GM19438 (cell line): ENCODE measurements at regions not wholly inside any gene's neighbourhood (a gene's known extent, or its start where the extent isn't known, plus 50 kb on each side); places are given as distances from the start of the nearest gene placed in this dataset.
"Not testable (repeated sequence)": the region's sequence is repeated elsewhere in the genome, so short reads cannot be mapped to it uniquely, and the experiment has no call there.

Source experiments
- ATAC-seq: cut with Tn5 transposase; IDR thresholded peaks from one replicate; pipeline ENCODE4 v1.9.1; 2021; ENCODE audit warnings: low read depth; ENCODE audit not compliant: unreplicated experiment

DNA sequence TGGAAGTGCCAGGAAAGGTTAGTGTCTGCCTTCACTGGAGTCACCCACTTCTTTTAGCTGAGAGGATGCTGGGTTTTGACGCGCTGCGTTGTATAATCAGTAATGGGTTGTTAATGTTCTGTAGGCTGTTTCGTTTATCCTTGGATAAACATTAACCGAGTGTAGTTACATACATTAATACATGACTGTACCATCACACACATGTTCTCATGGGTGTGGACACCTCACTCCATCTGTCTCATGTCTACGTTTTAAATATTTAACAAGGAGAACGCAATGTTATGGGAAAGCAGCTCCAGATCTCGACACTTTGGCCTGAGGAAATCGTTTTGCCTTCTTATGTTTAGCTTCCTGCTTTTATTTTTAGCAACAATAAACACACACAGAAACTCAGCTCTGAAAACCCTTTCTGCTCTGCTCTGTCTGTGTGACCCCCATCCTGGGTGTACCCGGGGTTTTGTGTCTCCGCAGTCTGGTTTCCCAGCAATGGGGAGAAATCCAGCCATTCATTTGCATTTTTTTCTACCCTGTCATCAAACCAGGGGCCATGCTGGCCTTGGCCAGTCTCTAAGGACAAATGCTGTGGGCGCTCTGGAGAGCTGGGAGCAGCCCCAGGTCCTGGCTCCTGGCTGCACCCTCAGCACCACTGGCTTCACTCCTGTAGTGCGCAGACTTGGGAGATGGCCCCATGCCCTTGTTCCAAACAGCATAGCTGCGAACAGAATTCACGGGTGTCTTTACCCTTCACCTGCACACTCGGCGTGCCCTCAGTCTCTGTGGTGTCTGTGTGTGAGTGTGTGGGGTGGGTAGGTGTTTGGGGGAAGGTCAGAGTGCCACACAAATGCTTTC, 110.8 kb downstream of the ERMARD start:
- no peak for ATAC-seq

DNA sequence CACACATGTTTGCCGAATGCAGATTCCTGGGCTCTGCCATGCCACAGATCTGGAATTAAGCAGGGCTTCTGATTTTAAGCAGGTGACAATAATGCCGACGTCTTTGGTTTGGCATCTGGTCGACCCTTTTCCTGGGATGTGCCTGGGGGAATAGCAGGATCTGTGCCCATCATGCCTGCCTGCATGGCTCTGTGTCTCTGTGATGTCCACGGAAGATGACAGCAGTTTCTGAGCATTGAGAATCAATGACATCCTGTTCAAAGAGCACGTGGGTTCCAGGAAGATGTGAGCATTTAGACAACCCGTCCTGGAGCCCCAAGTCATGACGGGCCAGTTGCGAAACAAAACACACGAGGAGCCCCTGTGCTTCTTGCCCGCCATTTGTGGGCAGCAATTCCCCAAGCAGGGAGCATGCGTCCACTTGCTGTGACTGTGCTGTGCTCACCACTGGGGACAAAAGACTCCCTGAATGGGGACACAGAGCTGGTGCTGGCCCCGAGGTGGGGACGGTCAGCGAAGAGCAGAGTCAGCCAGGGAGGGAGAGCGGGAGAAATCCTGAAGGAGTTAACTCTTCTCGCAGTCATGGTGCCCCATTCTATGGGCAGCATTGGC, 110.1 kb downstream of the ERMARD start:
- ATAC-seq, result no peak

DNA sequence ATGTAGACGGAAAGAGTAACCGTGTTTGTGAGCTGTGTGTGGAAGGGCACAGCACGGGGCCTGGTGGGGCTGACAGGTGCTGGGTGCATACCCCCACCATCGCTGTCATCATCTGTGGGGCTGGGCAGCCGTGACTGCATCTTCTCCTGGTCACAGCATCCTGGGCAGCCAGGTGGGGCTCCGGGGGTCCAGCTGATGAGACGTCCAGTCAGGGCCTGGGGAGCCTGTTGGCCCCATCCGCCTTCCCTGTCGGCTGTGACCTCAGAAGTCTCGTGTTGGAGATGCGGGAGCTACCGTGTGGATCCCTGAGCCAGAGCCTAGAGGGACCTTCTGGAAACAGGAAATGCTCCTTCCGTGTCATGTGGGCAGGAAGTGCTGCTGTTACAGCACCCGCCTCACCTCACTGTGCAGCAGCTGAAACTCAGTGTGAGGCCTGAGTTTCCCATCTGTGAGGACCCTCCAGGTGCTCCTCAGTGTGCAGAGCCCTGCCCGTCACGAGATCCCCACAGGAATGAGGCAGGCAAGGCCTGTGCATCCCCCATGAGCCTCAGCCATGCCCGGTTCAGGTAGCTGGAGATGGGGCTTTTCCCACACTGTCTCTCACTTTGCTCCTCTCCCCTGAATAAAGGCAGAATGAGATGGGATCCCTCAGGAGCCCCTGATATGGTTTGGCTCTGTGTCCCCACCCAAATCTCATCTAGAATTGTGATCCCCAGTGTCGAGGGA, 108.7 kb downstream of the ERMARD start:
- no peak for ATAC-seq

DNA sequence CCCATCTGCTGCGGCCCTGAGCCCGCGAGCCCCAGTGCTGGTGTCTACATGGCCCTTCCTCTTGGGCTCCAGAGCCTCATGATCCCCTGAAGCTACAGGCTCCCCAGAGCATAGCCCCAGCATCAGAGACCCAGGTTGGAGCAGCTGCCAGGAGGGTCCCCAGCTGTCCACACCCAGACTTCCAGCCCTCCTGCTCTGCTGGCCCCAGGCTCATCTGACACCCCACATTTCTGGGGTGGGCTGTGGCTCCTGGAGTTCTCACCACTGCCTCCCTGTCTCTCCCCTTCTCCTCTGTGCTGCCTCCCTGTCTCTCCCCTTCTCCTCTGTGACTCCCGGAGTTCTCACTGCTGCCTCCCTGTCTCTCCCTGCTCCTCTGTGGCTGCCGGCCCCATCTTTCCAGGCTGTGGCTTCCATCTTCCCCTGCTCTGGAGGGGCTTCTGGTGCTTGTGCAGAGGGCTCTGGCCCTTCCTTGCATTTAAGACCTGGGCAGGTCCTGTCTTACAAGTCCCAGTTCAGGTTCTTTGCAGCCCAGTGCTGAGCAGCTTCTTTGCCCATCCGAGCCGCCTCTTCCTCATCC, 108.1 kb downstream of the ERMARD start:
- ATAC-seq, result no peak

DNA sequence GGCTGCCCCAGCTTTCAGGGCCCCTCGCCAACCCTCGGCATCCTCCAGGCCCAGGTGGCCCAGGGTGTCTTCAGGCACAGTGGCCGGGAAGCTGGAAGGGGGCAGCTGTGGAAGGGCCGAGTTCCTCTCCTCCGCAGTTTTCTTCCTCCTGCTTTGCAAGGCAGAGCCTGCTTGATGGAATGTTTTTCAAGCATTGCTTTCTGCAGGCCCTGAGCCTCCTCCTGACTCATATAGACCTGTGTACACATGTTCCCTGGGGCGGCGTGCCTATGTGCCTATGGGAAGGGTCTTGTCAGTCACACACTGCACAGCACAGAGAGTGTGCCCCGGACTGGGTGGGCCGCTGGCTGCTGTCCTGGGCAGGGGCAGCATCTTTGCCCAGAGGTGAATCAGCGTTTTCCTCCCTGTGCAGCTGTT, 107.5 kb downstream of the ERMARD start:
- ATAC-seq, result no peak

DNA sequence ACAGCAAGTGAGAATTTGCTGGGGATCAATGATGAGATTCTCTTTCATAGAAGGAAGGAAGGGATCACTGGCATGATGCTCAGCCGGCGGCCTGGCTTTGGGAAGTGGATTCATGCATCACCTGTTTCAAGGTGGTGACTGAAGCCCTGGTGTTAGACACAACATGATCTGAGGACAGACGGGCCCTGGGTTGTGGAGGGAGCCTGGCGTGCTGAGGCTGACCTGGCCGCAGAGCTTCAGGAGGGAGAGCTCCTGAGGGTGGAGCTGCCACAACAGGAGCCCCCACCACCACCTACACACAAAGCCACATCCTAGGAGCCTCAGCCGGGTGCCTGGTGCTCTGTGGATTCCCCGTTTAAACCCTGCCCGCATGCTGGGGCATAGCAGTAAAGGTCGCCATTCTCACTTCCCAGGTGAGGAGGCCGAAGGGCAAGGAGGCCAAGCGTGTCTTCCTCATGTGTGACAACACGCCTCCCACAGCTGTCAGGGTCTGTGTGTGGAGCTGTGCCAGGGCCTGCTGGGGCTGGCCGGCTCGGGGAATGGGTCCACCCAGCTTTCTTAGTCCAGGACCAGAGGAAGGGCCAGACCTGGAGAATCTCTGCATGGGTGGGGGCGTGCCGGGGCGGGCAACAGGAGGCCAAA, 107.0 kb downstream of the ERMARD start:
- ATAC-seq, result no peak

DNA sequence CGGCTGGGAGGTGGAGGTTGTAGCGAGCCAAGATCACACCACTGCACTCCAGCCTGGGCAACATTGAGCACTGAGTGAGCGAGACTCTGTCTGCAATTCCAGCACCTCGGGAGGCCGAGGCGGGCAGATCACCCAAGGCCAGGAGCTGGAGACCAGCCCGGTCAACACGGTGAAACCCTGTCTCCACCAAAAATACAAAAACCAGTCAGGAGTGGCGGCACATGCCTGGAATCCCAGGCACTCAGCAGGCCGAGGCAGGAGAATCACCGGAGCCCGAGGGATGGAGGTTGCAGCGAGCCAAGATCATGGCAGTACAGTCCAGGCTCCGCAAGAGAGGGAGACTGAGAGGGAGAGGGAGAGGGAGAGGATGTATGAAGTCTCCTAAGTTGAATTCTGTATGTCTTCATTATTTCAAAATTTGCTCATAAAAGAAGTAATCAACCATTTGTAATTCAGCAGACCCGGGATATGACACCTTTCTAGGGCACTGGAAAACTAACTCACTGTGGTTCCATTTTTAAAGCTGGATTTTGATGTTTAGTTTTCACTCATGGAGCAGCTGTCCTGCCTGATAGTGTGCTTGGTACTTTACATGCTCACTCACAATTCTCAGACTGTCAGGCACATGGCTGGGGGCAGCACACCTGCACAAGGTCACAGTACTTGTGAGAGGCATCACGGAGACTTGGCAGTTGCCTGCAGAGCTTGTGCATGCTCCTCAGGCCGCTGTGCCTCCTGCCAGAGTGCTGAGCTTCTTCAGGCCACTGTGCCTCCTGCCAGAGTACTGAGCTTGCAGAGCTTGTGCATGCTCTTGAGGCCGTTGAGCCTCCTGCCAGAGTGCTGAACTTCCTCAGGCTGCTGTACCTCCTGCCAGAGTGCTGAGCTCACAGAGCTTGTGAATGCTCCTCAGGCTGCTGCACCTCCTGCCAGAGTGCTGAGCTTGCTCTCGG, 106.2 kb downstream of the ERMARD start:
- no peak for ATAC-seq

DNA sequence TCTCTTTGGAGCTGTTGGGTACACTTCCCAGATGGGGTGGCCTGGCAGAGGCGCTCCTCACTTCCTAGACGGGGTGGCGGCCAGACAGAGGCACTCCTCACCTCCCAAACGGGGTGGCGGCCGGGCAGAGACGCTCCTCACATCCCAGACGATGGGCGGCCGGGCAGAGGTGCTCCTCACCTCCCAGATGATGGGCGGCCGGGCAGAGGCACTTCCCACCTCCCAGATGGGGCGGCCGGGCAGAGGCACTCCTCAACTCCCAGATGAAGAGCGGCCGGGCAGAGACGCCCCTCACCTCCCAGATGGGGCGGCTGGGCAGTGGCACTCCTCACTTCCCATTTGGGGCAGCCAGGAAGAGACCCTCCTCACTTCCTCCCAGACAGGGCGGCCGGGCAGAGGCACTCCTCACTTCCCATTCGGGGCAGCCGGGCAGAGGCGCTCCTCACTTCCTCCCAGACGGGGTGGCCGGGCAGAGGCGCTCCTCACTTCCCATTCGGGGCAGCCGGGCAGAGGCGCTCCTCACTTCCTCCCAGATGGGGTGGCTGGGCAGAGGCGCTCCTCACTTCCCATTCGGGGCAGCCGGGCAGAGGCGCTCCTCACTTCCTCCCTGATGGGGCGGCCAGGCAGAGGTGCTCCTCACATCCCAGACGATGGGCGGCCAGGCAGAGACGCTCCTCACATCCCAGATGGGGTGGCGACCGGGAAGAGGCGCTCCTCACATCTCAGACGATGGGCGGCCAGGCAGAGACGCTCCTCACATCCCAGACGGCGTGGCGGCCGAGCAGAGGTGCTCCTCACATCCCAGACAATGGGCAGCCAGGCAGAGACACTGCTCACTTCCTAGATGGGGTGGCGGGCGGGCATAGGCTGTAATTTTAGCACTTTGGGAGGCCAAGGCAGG, 105.3 kb downstream of the ERMARD start:
- not testable (repeated sequence) for ATAC-seq

DNA sequence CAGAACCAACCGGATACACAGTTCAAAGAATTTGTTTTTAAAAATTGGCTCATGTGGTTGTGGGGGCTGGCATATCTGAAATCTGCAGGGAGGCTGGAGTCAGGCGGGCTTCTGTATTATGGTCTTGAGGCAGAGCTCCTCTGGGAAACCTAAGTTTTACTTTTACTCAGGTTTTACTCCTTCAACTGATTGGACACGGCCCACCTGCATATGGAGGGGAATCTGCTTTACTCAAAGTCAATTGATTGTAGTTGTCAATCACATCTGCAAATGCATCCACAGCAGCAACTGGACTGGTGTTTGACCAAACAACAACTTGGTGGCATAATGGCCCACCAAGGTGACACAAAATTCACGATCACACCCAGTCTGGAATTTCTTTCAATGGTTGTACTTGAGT, 103.4 kb downstream of the ERMARD start:
- ATAC-seq, result no peak

DNA sequence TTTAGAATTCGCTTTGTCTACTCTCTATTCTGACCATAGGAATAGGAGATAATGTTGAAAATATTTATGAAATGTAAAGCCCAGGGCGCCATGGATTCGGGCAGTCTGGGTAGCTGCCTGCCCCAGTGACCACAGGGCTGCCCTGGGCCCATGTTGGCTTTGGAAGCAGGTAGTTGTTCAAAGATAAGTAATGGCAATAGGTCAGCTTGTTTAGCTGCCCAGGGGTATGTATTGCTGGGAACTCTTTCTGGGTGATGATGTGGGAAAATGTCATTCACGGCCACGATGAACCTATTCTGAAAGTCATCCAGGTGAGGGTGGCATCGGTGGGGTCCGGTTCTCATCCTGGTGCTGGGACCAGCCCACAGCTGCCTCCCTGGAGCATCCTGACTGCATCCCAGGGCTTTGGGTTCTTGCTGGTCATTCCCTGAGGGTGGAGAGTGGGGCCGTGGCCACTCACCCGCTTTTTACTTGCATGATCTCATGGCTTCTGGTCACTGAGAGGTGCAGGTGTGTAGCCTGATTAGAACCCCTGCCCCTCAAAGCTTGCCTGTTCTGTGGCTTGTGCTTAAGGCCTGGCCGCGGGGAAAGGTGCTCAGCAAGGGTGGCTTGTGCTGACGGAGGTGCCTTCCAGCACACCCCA, 102.8 kb downstream of the ERMARD start:
- no peak for ATAC-seq

DNA sequence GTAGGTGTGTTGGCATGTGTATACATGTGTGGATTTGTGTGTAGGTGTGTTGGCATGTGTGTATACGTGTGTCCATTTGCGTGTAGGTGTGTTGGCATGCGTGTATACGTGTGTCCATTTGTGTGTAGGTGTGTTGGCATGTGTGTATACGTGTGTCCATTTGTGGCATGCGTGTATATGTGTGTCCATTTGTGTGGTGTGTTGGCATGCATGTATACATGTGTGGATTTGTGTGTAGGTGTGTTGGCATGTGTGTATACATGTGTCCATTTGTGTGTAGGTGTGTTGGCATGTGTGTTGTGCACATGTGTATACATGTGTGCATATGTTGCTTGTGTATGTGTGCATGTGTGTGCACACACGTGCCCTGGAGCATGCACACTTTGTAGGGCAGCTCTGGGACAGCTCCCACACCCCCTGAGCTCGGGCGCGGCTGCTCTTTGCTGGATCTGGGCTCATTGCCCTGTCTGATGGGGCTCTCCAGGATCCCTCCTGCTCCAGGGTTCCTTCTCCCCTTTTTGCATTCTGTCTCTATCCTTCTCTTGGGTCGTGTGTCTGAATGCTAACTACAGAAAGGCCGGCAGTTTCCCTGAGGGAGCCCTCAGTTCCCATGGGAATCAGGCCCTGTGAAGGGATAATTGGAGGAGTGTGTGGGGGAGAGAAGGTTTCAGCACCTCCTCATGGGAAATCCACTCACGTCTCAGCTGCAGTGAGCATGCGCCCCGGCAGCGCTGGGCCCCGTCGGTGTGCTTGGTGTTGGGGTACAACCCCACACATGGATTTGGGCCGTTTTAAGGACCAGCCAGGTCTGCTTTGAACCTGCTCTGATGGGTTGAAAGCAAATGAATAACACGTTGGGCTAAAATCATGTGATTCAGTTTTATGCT, 102.0 kb downstream of the ERMARD start:
- ATAC-seq, result no peak

DNA sequence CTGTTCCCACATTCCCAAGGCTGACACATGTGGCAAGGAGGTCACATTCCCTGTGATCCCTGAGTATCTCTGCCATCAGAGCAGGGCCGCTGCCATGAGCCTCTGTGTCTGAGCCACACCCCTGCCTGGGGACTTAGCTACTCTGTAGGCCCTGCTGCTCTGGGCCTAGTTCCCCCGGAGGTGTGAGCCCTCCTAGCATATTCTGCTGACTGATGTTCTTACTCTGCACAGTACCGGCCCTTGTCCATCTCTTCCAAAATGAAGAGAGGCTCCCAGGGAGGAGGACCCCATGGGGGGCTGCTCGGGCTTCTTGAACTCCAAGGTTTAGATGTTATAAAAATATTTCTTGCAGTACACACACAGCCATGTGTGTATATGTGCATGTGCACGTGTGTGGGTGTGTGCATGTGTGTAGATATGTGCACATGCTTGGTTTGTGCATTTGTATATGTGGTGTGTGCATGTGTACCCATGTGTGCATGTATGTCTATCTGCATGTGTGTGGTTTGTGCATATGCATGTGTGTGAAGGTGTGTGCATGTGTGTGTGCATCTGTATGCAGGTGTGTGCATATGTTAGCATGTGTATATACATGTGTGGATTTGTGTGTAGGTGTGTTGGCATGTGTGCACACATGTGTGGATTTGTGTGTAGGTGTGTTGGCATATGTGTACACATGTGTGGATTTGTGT, 101.2 kb downstream of the ERMARD start:
- no peak for ATAC-seq

DNA sequence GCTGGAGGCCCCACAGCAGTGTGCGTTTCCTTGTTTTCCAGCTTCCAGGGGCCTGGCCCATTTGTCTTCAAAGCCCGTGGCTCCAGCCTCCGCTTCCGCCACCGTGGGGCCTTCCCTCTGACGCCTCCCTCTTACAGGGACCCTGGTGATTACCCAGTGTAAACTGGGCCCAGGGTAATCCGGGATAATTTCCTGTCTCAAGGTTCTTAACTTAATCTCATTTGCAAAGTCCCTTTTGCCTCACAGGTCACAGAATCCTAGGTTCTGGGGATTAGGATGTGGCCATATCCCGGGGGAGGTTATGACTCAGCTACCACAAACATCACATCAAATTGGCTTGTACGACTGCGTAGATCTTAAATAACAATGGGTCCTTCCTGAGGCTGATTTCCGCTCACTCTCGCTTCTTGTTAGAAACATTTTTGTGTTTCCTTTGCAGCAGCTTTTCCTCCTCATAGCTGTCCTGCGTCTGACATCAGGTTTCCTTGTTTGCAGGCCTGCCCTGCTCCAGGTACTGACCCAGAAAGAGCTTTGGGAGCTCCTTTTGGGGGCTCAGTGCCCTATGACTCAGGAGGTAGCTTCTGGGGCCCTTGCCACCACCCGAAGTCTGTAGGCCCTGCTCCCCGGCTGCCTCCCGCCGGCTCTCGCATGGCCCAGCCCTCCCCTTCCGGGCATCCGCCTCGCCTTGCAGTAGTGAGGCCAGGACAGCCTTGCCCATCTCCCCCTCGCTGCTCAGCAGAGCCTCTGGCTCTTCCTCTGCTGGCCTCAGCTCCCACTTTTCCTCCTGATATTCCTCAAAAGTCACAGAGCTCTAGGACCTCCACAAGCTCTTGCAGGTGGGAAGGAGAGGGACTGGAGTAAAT, 100.5 kb downstream of the ERMARD start:
- ATAC-seq, result no peak

DNA sequence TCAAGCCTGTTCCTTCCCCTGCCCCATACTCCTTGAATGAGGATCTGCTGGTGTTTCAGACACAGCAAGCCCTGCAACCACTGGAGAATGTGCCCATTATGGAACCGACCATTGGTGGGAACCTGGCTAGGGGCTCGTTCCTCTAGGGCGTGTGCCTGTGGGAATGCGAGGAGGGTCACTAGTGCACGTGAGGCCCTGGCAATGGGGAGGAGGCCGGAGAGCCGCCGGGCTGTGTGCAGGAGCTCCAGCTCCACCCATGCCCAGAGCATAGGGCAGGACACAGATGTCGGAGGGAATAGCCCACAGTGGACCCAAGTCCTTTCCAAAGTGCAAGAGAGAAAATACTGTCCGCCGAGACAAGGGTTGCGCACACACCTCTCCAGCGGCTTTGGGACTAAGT, 99.3 kb downstream of the ERMARD start:
- no peak for ATAC-seq

DNA sequence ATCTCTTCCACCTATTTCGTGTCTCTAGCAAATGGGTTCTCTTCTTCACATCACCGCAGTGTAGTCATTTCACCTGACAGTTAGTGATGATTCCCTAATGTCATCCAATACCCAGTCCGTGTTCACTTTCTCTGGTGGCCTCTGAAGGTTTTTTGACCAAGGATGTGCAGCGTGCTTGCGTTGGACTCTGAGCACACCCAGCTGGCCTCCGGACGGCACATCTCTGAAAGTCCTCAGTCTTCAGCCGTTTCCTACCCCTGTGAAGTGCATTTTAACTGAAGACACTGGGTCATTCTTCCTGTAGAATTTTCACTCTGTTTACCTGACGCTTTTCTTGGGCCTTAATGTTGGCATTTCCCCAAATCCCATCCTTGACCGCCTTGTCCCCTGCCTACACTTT, 98.7 kb downstream of the ERMARD start:
- no peak for ATAC-seq

DNA sequence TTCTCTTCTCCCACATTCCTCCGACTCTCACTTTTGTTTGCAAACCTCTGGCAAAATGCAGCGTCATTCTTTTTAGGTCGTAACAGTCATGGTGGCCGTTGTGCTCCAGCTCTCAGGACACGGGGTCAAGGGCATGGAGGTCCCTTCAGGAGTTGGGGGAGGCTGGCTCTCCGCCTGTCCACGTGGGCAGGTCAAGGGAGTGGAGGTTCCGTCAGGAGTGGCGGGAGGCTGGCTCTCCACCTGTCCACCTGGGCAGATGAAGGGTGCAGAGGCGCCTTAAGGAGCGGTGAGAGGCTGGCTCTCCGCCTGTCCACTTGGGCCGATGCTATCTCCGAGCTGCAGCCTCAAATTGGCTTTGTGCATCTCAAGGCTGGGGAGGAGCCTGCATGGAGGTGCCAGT, 98.0 kb downstream of the ERMARD start:
- ATAC-seq, result no peak
